ENCODE measurements at regions not wholly inside any gene's neighbourhood (a gene's known extent, or its start where the extent isn't known, plus 50 kb on each side); places are given as distances from the start of the nearest gene placed in this dataset.

- TF ChIP-seq CTCF (IDR thresholded peaks at IDR 0.05) (no peak), EZH2 (IDR thresholded peaks at IDR 0.05; ENCODE audit: borderline replicate concordance, insufficient read depth, low read depth, low read length, poor library complexity, severe bottlenecking) (no peak)
Measured at GRCh38 chr4:130591091-130591490, 1495.1 kb downstream of the C4orf33 start.

Data from B cell (primary cell).